ENCODE measurements at regions not wholly inside any gene's neighbourhood (a gene's known extent, or its start where the extent isn't known, plus 50 kb on each side); places are given as distances from the start of the nearest gene placed in this dataset.

DNA sequence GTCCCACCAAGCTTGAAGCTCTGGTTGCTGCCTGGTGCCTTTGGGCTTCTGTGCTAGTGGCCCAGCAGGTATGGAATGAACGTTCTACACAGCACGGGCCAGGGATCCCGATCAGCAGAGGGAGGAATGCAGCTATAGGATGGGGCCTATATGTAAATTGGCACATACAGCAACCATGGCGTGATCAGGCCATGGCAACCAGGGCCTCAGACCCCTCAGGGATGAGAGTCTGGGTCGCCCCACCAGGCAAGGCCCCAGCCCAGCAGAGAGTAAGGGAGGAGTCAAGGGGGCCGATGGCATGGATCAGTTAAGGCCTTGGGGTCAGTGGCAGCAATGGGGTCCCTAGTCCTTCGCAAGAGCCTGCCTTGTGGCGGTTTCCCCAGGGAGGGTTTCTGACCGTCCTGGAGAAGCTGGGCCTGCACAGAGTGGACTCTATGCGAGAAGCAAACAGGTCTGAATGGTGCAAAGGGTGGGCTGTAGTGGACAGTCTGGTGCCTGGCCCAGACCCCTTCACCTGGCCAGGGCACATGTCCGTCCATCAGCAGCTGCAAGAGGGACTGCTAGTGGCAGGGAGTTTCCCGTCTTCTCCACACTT, 98.2 kb upstream of the SLC22A11 start:
- DNase-seq (ENCODE audit: low spot score), result no peak

DNA sequence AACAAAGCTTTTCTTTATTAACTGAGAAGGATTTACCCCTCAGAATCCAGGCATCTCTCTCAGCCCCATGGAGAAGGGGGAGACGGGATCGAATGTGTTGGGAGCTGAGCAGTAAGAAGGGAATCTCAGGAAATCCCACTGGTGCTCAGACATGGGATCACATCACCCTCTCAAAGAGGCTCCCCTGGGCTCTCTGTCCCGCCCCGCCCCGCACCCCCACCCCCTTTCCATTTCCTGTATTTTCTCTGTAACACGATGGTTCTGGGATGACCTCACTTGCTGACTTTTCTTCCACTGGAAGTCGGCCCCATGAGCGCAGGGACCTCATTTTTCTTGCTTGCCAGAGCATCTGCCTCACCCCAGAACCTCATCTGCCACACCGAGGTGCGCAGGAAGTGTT, 96.7 kb upstream of the SLC22A11 start:
- no peak for DNase-seq (ENCODE audit: low spot score)

DNA sequence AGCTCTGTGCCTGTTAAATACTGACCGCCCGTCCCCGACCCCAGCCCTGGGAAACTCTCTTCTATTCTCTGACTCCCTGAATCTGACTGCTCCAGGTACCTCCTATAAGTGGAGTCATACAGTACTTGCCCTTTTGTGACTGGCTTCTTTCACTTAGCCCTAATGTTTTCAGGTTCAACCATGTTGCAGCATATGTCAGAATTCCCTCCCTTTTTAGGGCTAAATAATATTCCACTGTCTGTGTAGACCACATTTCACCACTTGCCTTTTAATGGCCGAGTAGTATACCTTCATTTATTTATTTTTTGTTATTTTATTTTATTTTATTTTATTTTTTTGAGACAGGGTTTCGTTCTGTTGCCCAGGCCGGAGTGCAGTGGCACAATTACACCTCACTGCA, 96.1 kb upstream of the SLC22A11 start:
- no peak for DNase-seq (ENCODE audit: low spot score)

DNA sequence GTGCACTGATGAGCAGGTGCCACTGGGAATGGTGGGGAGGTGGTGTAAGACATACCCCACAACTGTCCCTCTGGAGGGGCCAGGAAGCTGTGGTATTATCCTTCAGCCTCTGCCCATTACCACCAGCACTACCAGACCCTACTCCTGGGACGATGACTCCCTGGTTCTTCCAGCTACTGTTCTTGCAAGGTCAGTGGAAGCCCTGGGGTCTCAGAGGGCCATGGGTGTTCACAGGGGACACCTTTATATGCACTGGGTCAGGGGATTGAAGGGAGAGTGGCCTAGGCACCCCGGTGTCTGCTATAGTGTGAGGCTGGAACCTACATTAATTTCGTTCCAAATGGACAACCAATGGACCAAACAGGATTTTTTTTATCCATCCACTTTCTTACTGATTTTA, 94.7 kb upstream of the SLC22A11 start:
- no peak for DNase-seq (ENCODE audit: low spot score)

DNA sequence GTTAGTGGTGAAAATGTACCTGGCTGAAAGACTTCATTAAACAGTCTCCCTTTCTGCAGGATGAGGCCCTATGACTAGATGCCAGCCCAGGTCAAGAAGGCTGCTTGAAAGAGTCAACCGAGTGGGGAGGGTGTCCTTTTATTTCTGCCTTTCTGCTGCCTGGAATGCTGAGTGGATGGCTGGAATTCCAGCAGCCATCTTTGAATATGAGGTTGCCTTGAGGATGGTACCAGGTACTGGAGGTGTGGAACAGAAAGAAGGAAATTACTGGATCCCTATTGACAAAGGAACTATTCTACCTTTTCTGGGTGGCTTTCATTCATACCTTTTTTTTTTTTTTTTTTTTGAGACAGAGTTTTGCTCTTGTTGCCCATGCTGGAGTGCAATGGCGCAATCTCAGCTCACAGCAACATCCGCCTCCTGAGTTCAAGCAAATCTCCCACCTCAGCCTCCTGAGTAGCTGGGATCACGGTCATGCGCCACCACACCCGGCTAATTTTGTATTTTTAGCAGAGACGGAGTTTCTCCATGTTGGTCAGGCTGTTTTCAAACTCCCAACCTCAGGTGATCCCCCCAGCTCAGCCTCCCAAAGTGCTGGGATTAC, 89.5 kb upstream of the SLC22A11 start:
- no peak for DNase-seq (ENCODE audit: low spot score)

DNA sequence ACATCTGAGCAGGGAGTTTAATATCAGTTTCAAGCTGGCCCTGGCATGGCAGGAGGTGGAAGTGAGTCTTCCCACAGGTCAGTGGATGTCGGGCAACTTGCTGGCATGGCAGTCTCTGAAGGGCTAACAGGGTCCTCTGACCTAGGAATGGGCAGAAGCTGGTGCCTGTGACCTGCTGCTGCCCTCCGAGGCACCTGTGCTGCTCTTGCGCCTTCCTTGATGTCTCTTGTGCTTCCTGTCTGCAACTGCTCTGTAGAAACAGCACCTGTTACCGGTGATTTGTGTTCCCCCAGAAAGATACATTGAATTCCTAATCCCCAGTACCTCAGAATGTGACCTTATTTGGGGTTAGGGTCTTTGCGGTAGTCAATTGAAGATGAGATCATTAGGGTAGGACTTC, 86.5 kb upstream of the SLC22A11 start:
- no peak for DNase-seq (ENCODE audit: low spot score)

DNA sequence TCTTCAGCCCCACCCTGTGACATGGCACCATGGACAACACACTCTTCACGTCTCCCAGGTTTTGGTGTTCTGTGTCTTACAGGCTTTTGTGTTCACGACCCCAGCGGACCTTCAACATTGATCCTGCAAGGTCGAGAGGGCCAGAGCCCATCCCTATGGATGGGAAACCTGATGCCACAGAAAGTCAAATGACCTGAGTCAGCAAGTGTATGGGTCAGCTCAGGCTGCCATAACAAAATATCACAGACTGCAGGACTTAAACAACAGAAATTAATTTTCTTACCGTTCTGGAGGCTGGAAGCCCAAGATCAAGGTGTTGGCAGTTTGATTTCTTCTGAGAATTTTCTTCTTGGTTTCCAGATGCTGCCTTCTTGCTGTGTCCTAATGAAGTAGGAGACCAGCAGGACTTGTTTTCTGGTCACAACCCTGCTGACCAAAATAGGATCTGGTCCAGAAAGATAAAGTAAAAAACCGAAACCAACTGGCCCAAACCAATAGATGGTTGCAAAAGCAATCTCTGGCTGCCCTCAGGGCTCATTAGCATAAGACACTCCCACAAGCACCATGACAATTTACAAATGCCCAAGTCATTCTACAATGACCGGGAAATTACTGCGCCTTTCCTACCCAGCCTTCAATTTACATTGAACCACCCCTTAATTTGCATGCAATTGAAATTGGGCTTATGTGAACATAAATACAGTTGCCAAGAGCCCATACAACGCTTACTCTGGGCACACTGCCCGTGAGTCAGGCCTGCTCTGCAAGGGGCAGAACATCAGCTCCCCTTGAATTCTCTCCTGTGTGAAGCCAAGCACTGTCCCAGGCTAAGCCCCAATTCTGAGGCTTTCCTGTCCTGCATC, 82.9 kb upstream of the SLC22A11 start:
- no peak for DNase-seq (ENCODE audit: low spot score)

DNA sequence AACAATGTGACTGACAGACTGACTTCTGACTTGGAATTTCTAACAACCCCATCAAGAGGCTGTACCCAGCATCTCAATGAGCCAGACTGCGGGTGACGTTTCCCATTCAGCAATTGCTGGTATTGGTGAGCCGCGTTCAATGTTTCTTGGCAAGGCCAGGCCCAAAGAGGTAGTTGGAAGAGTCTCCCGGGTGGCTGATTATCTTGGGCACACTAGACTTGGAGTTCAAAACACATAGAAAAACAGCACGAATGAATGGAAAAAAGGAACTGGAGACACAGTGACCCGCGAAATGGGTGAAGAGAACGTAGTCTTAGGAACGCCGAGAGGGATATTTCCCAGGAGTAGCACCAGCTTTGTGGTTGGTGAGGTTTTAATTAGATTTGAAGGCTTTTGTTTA, 81.1 kb upstream of the SLC22A11 start:
- DNase-seq (ENCODE audit: low spot score), result no peak

DNA sequence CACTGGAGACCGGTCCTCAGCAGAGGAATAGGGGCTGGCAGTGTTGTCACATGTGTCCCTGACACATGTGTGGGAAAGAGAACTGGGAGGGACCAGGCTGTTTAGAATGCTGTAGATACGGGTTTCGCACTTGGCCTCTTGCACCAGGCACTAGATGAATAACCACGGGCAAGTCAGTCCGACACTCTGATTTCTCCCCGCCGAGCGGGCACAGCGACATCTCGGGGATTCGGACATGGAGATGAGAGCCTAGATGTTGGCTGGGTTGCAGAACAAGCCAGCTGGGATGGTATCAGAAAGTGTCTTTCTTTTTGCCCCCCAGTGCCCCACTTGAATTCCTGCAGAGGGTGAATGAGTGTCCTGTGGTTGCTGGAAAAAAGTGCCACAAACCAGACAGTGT, 80.6 kb upstream of the SLC22A11 start:
- DNase-seq (ENCODE audit: low spot score), result no peak

DNA sequence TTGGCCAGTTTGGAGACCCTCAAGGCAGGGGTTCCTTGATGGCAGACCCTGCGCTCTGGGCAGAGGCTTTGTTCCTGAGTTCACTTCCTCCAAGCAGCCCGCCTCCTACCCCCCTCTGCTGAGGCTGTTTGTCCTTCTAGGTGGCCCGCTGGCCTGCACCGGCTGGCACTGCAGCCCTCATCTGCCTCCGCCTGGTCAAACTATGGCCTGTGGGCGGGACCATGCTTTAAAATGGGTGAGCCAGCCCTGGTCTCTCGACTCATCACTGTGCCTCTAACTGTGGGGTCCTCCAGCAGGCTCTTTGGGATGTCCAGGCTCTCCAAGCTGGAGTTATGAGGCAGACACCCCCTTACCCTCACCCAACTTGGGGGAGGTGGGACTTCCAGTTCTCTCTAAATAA, 78.9 kb upstream of the SLC22A11 start:
- DNase-seq (ENCODE audit: low spot score), result no peak

DNA sequence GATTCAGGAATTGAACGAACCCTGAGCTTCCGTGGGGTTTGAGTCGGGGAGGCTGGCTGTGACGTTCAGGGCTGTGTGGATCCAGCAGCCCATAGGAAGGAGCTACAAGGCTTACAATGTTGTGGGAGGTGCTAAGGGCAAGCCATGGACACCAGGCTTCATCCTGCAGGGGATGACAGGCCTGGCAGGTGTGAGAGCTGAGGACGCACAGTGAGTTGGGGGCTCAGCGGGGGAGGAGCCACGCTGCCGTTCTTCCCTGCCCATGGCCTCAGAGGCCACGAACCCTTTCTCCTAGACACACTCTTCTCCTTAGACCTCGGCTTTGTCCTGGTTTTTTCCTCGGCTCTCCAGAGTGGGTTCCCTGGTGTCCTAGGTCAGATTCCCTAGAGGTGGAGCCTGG, 78.1 kb upstream of the SLC22A11 start:
- no peak for DNase-seq (ENCODE audit: low spot score)

DNA sequence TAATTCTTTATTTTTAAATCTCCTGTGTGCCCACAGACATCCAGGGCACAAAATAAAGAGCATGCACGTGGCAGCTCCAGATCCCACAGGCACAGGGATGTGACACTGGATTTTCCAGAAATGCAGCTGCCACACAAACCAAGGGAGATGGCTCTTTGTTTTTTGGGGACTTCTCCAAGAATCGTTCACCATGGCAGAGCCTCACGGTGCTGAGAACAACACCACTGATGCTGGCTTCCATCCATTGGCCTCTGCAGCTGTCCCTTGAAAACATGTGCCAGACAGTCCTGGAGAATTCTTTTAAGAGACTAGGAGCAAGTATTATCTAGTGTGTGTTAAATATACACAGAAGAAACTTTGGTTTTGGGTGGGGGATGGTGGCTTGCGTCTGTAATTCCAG, 73.2 kb upstream of the SLC22A11 start:
- no peak for DNase-seq (ENCODE audit: low spot score)

DNA sequence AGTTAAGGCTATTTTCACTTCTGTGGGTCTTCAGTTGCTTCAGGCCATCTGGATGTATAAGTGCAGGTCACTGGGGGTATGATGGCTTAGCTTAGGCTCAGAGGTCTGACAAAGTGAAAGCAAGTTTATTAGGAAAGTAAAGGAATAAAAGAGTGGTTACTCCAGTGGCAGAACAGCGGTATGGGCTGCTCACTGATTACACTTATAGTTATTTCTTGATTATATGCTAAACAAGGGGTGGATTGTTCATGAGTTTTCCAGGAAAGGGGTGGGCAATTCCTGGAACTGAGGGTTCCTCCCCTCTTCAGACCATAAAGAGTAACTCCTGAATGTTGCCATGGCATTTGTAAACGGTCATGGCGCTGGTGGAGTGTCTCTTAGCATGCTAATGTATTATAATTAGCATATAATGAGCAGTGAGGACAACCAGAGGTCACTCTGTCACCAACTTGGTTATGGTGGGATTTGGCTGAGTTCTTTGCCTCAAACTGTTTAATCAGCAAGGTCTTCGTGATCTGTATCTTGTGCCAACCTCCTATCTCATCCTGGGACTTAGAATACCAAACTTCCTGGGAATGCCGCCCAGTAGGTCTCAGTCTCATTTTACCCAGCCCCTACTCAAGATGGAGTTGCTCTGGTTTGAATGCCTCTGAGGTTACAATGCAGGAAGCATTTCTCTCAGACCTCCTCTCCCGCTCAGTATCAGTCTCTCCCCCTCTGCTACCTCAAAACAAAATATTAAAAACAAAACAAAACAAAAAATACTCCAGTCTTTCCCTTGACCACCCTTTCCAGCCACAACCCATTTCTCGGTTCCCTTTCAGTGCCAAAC, 71.3 kb upstream of the SLC22A11 start:
- DNase-seq (ENCODE audit: low spot score), result no peak

DNA sequence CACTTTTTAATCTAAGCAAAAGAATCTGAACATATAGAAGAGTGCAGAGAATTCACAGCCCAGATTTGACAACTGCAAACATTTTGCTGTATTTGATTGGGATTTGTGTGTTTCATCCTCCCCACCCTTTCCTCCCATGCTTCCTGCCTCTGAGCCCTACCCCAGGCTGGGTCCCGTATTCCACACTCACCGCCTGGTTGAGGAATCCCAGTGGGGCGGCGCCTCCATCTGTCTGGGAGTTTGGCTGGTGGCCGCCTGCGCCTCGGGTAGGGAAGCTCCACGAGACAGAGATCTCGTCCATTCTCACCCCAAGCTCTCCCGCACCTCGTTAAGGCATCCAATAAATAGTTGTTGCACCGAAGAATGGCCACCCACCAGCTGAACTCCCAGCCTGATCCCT, 70.7 kb upstream of the SLC22A11 start:
- DNase-seq (ENCODE audit: low spot score), result no peak

DNA sequence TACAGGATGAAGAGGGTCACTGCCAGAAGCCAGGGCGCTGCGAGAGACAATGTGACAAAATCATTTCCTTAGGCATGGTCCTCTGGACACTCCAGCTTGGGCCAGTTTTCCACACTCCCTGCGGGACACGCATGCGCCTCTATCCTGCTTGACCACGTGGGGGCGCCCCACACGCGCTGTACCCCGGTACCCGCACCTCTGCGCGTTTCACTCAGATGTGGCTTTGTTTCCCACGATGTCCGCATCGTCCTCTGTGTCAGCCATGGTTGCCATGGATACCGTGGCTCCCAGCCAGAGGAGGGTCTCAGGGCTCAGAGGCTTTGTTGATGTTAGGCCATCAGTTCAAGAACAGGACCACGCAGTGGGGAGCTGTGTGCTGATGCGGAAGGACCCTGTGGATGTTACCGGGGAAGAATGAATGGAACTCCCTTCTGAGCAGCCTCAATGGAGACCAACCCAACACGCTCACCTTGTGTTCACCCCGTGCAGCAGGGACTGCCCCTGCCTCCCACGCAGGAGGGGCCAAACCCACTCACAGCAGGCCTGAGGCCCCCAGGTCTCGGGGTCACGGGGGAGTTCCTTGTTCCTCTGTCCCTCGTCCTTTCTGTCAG, 65.8 kb upstream of the SLC22A11 start:
- peak; percentile 53 for DNase-seq (ENCODE audit: low spot score)

DNA sequence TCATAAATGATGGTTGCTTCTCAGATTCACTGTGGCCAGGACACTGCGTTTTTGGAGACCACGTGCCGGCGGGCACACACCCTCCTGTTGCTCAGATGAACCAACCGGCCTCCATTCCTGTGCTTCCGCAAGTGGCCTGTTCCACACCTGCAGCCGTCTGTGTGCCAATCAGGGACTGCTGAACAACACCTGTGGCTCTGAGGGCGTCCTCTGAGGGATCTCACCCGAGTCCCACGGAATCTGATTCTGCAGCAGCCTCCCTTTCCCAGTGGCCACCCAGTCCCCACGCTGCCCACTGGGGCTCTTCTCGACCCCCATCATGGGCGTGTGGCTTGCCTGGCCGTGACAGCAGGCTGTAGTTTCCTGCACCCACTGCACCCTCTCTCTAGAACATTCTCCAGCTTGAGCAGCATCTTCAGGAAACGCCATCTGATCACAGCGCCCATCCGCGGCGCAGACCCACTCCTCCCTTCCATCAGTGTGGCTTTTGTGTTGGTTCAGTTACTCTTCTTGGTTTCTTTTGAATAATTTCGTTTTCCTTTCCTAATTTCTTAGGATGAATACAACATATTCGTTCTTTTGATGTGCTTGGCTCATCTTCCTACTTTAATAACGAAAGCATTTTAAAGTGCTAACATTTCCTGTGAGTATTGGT, 65.1 kb upstream of the SLC22A11 start:
- no peak for DNase-seq (ENCODE audit: low spot score)

DNA sequence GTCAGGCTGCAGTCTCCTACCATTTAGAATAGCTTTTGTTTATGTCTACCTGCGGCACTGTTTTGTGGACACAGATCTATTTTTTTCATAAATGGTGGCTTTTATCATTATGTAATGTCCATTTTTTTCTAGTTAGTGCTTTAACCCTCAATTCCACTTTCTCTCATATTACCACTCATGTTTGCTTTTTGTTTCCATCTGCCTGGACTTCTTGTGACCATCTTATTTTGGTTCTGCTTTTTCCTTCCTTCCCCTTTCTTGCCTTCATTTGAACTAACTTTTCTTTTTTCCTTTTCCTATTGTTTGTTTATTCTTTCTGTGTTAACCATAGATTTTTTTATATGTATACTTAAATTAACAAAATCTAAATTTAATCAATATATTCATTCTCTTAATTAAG, 63.2 kb upstream of the SLC22A11 start:
- DNase-seq (ENCODE audit: low spot score), result no peak

DNA sequence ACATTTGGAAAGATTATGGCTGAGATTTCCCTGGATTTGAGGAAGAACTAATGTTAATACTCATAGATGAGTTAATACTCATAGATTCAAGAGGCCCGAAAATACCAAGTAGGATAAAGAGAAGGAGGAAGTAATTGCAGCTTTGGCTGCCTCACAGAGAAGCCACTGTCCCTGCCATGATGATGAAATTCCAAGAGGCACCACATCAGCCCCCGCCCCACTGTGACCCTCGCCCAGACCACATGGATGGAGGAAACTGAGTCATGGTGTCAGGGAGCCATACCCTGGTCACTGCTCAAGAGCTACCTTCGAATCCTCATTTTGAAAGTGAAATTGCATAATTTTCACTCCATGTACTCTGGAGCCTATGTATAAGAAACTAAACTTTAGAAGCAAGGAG, 57.6 kb upstream of the SLC22A11 start:
- no peak for DNase-seq (ENCODE audit: low spot score)

DNA sequence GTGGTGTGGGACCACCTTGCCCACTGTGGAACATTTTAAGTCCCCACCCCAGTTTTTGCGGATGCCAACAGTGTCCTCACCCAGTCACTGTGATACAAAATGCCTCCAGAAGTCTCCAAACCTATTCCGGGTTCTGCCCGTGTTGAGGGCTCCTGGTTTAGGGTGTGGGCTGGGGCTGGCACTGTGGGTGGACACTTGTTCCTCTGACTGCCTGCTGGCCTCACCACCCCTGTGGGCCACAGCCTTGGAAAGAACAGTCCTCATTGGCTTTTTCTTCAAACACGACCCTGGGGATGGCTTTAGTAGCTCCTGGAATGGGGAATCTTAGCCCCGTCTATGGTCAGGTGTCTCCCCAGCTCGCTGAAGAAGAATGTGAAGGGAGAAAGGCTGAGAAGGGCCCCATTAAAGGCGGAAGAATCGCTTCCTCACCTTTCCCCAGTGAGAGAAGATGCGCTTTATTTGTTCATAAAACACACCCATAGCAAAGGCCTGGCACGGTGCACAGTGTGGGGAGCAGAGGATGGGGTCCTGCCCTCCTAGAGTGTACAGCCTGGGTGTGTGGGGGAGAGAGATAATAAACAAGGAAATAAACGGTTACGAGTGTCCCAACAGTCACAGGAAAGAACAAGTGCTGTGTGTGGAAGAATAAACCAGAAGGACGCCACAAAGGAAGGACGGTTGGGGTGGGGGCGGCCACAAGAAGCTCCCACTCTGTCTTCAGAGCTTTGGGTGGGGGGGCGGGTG, 56.3 kb upstream of the SLC22A11 start:
- DNase-seq (ENCODE audit: low spot score), result no peak

DNA sequence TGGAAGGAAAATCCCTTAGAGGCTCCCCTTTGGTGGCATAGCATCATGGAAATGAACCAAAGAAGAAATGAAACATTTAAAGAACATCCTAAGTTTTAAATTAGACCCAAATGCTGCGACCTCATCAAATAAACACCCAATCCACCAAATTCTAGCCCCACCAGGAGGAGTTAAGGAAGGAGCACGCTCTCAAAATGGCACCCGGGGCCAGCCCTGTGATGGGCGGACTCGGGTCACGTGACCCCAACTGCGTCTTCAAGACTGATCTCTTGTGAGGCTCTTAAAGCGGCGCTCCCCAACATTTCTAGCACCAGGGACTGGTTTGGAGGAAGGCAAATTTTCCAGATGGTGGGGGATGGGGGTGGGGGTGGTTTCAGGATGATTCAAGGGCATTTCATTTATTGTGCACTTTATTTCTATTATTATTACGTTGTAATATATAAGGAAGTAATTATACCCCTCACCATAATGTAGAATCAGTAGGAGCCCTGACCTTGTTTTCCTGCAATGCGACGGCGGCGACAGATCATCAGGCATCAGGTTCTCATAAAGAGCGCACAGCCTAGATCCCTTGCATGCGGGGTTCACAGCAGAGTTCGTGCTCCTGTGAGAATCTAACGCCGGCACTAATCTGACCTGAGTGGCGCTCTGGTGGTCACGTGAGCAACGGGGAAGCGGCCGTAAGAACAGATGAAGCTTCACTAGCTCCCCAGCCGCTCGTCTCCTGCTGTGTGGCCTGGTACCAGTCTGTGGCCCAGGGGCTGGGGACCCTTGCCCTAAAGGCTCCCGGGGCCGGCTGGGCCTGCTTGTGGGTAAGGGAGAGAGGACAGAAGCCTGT, 55.3 kb upstream of the SLC22A11 start:
- DNase-seq (ENCODE audit: low spot score), result no peak
